AG08396 (cell line): ENCODE measurements at regions not wholly inside any gene's neighbourhood (a gene's known extent, or its start where the extent isn't known, plus 50 kb on each side); places are given as distances from the start of the nearest gene placed in this dataset.

Experiments
- DNase-seq: peaks from one replicate; pipeline ENCODE4 v3.0.0; 2012; ENCODE audit warnings: low spot score, mixed read lengths

DNA sequence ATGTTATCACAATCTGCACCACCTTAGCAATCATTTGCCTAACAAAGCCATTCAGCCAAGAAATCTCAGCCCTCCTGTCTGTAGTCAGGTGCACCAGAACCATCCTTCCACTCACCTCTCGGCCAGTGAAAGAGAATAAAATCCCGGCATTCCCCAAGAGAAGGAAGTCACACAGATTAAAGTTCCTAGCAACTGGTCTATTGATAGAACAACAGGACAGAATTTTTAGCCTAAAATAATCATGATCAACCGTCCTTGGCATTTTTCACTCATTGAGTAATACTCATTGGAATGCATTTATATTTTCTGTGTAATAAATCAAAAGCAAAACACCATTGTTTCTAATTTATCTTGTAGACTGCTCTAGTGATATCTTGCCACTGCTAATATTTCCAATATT, 85.7 kb upstream of the CDH4 start:
- DNase-seq, result peak; percentile 32

DNA sequence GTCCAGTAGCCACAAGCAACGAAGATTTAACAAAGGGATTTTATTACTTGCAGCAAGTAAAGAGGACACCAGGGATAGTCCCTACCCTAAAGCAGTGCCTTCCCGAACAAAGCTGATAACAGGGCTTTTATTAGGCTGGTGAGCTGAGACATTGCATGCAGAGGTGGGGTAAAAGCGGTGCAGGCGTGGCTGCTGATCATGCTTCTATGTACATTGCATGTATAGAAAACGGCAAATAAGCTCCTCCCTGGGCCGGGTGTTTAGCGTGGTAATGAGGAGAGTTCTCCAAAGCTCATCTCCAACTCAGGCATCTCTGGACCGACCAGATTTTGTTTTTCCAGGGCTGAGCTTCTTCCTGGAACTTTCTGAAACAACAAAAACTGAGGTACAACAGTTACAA, 83.5 kb upstream of the CDH4 start:
- DNase-seq, result no peak

DNA sequence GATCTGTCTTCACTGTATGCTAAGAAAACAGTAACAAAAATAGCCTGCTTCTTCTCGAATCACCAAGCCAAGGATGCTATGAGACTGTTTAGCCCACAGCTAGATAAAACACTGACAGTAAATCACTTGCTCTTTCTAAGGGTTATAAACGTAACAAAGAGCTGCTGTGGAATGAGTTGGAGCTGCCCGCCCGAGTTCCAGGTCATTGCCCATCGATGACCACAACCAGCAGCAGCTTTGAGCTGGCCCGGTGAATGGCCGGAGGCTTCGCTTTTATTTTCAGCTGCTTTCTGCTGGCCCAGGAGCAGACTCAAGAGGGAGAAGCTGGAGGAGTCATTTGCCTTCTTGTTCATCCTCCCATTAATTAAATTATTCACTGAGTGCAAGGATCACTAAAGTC, 82.2 kb upstream of the CDH4 start:
- no peak for DNase-seq

DNA sequence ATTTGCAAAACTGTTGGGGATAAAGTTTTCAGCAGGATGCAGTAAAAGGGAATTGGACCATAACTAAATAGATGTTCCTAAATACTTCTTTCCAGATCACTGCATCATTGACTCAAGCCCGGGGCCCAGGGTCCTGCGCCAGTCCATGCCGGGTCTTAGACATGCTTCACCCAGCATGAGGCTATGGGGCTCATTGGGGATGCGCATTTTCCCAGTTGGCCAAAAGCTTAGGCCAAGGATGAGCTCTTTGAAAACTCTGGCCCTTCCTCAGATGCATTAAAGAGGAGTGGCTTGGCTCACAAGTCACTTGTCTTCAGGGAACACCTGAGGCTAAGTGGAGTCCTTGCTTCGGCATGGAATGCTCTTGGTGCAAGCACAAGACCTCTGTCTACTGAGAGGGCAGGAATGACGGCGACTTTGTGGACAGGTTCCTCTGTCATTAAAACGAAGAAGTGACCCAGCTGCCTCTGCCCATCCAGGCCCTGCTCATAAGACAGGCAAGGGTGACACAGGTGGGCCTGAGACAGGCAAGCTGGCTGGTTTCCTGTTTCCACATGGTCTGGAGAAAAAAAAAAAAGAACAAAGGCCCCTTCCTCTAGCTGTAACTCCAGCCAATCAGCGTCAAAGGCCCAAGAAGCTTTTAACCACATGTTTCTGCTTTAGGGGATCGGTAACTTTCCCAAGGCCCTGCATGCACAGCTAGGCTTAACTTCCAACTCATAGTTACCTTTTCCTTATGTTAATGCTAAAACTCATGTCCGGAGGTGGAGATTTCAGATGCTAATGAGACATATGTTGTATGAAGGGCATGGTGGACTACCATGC, 81.4 kb upstream of the CDH4 start:
- no peak for DNase-seq

DNA sequence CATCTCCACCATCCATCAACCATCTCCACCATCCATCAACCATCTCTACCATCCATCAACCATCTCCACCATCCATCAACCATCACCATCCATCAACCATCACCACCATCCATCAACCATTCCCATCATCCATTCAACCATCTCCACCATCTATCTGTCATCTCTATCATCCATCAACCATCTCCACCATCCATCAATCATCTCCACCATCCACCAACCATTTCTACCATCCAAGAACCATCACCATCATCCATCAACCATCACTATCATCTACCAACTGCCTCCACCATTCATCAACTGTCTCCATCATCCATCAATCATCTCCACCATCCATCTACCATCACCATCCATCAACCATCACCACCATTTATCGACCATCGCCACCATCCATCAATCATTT, 78.8 kb upstream of the CDH4 start:
- no peak for DNase-seq

DNA sequence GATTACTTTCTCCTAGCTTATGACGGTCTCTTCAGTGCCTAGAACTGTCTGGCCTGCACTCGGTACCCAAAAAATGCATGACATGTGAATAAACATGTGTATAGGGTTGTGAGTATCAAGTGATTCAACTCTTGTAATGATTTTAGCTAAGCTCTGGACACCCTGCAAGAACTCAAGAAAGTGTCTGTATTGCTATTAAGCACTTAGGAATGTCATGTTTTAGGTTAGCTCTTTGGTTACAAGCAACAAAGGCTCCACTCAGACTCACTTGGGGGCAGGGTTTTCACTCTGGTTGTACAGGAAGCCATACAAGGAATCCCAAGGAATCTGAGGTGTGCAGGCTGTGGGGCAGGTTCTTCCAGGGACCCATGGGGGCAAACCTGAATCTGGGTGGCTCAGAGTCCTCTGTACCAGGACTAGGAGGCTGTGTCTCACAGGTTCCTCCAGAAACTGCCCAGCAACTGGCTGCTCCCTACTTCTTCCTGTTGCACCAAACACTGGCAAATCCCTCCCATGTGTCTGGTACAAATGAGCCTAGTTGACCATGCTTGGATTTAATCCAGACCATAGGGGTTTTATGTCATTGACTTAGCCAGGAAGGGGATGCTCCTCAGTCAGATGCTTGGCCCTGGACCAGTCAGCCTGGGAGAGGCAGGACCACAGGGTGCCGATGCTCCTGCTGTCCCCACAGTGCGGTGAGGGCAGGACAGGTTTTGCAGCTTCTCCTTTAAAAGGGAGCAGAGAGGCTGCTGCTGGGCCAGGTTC, 77.9 kb upstream of the CDH4 start:
- peak; percentile 18 for DNase-seq

DNA sequence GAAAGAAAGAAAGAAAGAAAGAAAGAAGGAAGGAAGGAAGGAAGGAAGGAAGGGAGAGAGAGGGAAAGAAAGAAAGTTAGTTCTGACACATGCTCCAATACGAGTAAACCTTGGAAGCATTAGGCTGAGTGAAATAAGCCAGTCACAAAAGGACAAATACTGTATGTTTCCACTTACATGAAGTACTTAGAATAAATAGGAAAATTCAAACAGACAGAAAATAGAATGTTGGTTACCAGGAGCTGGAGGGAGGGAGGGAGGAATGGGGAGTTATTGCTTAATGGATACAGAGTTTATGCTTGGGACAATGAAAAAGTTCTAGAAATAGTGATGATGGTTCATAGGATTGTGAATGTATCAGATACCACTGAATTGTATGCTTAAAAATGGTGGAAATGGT, 75.2 kb upstream of the CDH4 start:
- no peak for DNase-seq

DNA sequence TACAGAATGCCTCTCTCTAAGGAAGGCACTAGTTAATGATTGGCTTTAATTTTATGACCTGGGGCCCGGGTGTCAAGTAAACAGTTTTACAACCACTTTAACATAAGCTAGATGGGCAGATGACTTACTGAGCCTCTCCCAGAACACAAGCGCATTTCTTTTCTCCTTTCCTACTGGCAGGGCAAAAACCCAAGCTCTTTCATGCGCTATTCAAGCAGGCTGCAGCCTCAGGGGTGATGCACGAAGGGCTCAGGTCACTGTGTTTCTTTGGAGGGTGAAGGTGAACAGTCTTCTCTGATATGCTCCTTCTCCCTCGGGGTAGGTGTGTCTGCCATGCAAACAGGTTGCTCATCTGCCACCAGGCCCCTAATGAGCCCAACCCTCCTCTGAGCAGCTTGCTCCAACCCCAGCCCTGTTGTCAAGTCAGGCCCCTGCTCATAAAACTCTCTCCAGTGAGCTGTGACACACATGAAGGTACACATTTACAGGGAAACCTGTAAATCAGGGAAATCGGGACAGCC, 73.5 kb upstream of the CDH4 start:
- no peak for DNase-seq

DNA sequence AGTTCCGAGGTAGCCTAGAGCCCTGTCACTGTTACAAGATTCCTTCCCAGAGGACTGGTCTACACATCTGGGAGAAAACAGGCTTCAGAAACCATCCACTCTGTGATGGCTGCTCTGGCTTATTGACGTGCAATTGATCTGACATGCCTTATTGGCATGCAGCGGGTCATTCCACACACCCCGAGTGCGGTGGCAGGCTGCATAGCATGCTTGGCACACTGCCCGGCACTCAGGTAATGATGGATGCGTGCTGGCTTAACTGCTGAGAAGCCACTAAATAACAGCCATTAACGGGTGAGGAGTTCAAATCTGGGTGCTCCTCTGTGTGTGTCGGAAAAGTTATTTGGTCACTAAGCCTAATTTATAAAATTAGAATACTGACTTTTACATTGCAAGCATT, 67.9 kb upstream of the CDH4 start:
- DNase-seq, result no peak

DNA sequence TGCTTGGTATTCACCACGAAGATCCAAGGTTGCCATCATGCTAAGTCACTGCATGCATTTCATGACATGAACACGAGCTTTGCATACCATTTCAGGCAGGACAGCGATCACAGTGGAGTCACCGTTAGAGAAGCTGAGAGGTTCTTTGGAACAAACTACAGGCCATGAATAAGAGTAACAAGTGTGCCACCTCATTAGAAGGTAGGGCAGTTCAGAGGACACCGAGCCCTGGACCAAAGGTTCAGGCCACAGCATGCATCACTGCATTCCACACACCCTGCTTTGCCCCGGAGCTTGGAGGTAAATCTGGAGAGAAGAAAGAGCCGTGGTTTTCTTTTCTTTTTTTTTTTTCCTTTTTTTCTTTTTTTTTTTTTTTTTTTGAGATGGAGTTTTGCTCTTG, 66.9 kb upstream of the CDH4 start:
- no peak for DNase-seq

DNA sequence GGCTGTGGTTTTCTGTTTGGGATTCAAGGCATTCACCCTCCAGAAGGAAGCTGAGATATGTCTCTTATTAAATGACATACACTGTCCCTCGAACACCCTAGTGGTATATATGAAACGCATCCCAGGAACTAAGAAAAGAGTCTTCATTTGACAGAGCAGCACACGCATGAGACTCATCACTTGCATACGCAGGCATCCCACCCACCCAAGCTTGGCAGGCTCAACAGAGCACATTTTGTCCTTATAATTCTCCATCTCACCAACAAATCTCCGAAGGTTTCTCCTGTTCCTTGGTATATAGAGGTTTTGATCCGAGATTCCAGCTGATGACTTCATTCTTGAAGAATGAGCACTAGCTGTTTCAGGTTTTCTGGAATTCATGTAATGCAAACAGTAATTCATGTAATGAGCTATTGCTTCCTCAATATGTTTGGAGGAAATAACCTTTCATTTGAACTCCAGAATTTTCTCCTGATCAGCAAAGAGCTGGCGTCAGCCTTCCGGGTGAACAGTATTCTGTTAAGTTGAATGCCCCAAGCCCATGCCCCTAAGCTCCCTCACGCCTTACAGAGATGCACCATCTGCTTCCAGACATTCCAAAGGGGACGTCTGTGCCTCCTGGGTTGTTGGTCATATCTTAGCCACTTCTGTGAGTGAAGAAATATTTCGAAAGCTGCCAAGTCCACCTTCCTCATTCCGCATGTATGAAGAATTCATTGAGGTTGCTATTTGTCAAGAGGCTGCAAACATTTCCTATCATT, 66.0 kb upstream of the CDH4 start:
- peak; percentile 85 for DNase-seq

DNA sequence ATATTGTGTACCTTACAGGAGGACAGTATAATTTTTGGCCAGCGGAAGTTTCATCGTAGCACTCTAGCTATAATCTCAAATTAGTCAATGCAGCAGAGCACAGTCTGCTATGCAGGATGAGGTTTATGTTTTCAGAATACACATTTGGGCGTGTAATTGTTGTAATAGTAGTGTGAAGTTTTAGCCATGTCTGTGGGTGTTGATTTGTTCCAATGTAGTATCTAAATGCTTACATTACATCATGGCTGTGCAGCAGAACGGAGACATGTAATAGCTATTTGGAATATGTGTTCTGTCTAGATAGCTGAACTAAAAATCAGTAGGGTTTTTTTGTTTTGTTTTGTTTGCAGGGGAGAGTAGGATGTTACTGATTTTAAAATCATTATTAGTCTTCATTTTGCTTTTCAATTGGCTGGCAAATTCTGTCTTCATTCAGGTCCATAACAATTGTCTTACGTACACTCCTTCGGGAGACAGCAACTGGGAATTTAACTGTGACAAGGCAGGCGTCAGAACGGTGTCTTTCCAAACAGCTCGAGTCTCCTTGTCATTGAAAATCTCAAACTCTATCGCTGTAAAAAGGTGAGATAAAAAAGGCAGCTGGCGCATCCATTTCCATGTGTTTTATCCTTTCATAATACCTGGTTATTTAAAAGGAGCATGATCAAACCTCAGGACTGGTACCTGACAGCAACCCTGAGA, 65.1 kb upstream of the CDH4 start:
- DNase-seq, result peak; percentile 15

DNA sequence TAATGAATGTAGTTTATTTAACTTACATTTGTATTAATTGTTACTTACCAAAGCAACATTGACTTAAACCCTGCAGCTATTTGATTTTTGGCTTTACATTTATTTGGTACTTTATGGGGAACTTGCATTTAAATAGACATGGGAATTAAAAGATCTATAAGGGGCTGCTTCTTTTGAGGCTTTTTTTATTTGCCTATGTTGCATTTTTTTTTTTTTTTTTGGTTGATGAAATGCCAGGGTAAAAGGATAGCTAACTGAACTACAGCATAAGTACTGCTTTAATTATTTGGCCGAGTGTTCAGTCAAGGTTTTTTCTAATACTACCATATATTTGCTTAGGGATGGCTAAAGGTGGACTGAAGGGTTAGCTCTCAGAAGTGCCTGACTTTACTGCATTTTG, 62.5 kb upstream of the CDH4 start:
- no peak for DNase-seq

DNA sequence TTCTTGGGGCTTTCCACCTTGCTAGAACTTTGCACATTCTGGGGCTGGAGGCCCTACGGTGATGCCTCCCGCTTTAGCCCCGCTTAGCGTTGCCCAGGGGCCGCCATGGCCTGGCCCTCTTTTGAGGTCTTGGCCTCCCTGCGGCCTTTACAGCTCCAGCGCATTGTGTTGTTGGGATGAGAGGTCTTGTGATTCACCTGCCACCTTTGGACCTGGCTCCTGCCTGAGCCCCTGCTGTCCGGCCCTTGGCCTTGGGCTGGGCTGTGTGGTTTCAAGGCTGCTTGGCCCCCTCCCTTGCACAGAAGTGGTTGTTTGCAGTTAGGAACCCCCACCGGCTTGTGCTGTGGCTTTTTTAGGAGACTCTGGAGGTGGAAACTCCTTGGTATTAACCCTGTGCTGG, 61.0 kb upstream of the CDH4 start:
- no peak for DNase-seq

DNA sequence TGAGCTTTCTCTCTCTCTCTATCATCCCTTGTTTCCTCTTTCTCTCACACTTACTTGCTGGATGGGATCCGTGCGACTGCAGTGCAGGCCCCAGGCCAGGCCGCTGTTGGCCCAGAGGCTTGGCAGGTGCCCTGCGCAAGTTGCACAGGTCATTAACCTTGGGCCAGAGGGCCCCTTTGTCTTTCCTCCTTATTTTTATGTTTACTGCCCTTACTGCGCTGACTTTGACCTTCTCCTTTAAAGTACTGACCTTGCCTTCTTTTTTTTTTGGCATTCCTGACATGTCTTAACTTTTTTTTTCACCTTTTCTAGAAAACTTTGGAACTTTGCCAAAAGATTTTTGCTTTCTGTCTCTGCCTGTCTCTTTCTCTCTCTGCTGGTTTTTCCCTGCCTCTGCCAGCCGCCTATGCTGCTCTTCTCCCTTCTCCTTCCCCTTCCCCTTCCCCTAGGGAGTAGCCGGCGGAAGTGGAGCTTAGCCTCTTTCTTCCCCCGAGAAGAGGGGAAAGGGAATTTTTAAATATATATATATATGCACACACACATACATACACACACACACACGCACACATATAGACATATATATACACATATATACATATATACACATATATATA, 59.6 kb upstream of the CDH4 start:
- DNase-seq, result no peak

DNA sequence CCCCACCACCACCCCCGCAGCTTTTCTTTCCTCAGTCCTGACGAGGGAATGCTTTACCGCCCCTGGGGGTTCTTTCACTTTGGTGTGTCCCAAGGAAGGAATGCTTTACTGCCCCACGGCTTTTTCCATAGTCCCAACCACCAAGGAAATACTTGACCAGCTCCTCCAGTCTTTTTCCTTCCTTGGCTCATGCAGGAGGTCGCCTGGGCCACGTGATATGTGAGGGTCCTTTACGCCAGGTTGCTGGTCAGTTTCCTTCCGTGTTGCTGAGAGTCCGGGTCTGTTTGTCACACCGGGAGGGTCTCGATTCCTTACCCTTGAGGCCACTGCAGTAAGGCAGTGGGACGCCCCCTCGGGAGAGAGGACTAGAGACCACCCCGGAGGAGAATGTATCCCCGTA, 58.9 kb upstream of the CDH4 start:
- no peak for DNase-seq
